CD4-positive, alpha-beta T cell treated with Interleukin-17A for 1 hour (primary cell): ENCODE measurements at regions not wholly inside any gene's neighbourhood (a gene's known extent, or its start where the extent isn't known, plus 50 kb on each side); places are given as distances from the start of the nearest gene placed in this dataset.
"Not testable (repeated sequence)": the region's sequence is repeated elsewhere in the genome, so short reads cannot be mapped to it uniquely, and the experiment has no call there.

Experiments
- DNase-seq: peaks from one replicate; pipeline ENCODE4 v3.0.0-alpha.2; 2020

DNA sequence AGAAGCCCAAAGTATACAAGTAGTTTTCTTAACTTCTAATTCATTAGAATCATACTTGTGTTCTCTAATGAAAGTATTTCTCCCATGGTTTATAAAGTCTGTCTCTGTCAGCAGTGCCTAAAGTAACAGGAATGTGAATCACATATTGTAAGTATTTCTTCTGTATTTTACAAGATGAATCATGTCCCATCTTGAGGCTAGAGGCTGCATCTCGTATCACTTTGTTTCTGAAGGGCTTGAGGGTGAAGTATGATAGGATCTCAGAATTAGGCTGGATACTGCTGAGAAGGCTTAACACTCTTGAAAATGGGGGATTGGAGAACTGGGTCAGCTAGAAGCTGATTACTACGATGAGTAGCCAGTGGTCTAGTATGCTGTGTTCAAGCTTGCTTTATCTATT is 242.2 kb upstream of the ACTBL2 start:
- no peak for DNase-seq

DNA sequence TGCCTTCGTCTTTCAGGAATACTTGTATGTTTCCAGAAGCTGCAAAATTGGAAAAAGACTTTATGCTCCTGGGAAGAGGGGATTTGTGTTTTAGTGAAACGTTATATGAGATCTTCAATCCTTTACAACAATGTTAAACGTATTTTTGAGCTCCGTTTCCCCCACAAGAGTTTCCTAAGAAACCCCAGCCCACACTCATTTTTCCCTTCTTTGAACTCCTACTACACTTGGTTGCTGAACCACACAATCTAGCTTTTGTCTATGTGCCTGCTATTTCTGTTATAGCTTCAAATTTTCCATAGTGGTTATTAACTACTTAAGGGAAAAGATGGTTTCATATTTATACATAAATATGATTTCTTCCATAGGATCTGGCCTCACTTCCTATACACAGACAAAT is 238.6 kb upstream of the ACTBL2 start:
- no peak for DNase-seq

DNA sequence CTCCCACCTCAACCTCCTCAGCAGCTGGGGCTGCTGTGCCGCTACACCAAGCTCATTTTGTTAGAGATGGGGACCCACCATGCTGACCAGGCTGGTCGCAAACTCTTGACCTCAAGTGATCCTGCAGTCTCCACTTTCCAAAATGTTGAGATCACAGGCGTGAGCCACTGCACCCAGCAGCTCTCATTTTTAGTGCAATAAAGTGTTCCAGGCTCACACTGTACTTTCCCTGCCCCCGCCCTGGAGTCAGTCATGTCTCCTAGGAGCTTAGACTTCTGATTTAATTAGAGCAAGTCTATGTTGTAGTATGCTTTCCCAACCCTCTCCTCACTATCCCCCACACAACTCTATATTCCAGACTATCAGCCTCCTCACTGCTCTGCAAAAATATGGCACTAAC is 238.0 kb upstream of the ACTBL2 start:
- no peak for DNase-seq

GRCh38 chr5:57719216-57719615 is 236.6 kb upstream of the ACTBL2 start:
- DNase-seq: no peak

DNA sequence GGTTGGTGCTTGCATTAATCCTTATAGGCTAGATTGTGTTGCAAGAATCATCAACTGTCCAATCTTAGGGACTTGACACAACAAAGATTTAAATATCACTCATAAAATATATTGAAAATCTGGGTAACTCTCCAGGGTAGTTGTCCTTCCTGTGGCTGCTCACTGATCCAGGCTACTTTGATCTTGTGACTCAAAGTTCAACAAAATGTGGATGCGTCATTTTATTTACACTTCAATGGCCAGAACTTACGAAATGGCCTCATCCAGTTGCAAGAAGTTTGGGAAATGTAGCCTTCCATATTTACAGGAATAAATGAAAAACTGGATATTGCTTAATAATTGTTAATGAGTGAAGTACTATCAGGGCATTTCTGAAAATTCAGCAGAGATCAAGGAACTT is 235.5 kb upstream of the ACTBL2 start:
- no peak for DNase-seq

DNA sequence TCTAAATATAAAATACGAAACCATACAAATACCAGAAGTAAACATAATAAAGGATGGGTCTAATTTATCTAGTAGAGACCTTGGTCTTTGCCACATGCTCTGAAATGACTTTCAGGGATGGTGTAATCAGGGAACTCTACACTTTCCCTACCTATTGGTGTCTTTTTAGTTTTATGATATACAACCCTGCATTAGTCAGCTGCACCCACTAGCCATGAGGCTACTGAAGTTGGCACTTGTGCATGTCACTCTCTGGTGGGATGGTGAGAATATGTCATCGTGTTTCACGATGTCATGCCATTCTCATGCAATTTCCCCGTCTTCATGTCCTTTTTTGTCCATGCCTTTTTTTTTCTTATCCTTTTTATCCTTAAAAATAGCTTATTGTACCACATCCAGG is 234.9 kb upstream of the ACTBL2 start:
- DNase-seq: no peak

DNA sequence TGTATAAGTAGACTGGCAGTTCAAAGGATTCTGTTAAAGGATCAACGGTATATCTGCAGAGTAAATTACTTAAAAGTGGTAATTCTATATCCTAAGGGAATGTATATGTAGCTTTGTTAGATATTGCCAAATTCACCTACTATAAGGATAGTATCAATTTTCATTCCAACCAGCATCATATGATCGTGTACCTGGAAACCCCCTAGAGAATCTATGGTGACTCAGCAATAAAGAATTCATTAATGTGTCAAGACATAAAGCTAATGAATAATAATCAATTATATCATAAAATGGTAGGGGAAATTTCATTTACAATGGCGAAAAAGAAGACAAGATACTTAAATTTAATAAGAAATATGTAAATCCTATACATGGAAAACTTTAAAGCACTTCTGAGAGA is 234.1 kb upstream of the ACTBL2 start:
- DNase-seq: no peak

GRCh38 chr5:57715296-57715695 is 232.7 kb upstream of the ACTBL2 start:
- DNase-seq: no peak

DNA sequence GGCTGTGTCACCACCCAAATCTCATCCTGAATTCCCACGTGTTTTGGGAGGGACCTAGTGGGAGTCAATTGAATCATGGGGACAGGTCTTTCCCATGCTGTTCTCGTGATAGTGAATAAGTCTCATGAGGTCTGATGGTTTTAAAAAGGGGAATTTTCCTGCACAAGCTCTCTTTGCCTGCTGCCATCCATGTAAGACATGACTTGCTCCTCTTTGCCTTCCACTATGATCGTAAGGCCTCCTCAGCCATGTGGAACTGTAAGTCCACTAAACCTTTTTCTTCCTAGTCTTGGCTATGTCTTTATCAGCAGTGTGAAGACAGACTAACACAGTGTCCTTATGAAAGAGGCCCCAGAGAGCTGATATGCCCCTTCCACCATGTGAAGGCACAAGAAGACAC is 230.9 kb upstream of the ACTBL2 start:
- not testable (repeated sequence) for DNase-seq

- DNase-seq: no peak
These were observed 229.3 kb upstream of the ACTBL2 start for GRCh38 chr5:57711946-57712345.

DNA sequence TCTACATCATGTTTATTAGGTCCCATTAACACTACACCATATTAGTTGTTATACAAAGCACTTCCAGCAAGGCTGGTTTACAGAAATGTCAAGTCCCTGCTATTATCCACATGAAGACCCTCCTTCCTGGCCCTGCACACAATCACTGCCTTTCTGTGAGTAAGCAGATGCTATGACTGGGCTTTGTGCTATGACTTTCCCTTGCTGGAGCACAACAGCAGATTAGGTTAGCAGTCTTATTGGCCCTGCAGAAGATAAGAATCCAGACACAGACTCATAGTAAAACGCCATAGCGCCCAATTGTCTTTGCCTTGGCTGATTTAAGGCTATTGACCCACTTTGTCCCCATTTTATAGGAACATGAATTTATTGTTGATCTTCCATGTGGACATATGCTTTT is 228.9 kb upstream of the ACTBL2 start:
- DNase-seq: no peak

- no peak for DNase-seq
These were observed 227.5 kb upstream of the ACTBL2 start for GRCh38 chr5:57710126-57710525.

GRCh38 chr5:57705769-57706168 is 223.2 kb upstream of the ACTBL2 start:
- no peak for DNase-seq

GRCh38 chr5:57703721-57704120 is 221.1 kb upstream of the ACTBL2 start:
- DNase-seq: no peak

DNA sequence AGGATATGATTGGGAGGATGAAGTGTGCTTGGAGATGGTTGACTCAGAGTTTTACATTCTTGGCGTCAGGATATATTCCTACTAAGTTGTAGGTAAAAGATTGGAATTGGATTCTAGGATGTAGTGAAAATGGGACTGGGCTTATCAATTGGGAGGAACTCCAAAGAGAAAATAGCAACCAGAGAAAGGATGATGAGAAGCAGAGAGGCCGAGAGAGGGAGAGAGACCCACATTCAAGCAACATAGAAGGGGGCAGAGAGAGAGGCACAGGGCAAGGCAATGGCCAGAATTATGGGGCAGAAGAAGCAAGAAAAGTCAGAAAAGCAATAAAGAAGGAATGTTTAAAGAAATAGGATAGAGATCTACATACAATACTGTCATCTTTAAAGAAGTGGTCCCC is 217.9 kb upstream of the ACTBL2 start:
- no peak for DNase-seq

GRCh38 chr5:57700072-57700471 is 217.5 kb upstream of the ACTBL2 start:
- no peak for DNase-seq

- DNase-seq: no peak
These were observed 216.2 kb upstream of the ACTBL2 start for GRCh38 chr5:57698802-57699201.

GRCh38 chr5:57698086-57698485 is 215.5 kb upstream of the ACTBL2 start:
- no peak for DNase-seq

GRCh38 chr5:57696825-57697570 is 214.4 kb upstream of the ACTBL2 start:
- no peak for DNase-seq

- no peak for DNase-seq
These were observed 213.8 kb upstream of the ACTBL2 start for GRCh38 chr5:57696389-57696769.

DNA sequence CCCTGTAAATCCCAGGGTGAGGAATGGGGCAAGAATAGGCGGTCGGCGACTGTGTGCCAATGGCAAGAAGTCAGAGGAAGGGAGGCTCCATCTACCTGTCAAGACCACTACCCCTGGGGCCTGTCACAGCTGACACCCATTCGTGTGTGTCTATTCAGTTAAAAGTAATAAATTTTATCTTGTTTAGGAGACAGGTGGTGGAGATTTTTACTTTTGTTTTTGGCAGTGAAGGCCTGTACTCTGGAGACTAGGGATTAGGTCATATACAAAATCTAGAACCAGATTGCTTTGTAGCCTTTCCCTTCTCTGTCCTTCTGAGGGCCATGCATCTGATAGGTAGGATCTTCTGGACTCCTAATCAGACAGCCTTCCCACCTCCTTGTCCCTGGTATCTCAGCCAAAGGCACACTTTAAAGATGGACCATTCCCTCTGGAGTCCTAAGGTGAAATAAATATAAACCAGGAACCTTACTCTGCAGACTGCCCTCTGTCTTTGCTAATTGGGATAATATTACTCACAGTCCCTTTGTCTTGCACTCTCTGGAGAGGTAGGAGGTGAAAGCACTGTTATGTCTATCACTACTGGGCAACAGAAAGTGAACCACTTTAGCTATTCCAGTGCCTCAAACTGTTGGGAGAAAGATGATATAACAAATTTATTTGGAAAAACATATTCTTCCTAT is 213.2 kb upstream of the ACTBL2 start:
- no peak for DNase-seq

GRCh38 chr5:57695179-57695578 is 212.6 kb upstream of the ACTBL2 start:
- DNase-seq: no peak

DNA sequence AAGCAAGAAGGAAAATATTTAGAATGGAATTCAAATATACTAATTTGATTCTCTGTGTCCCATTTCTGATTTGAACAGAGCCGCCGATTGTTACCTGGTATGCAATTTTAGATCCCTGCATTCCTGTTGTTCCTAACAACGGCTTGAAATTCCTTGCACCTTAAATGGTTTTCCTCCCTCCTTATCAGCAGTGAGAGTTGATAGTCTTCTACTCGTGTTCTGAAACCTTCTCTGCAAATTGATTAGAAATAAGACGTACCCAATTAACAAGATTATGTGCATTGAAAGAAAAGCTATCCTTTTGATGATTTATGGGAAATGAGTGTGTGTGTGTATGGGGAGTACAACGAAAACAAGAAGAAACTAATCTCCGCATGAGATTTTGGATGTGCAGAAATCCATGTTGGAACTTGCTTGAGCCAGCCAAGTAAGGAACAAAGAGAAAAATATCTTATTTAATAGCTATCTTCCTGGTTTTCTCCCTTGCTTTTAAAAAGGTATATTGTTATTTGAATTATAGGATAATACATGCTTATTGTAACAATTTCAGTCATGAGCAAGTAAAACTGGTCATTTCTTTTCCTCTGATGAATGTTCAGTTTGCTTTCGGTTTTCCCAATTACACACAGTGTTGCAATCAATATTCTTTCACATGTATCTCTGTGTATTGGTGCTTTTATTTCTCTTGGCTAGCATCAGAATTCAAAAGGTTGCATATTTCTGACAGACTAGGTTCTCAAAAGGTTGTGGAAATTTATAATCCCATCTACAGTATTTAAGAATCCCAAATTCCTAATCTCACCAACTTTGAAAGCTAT is 211.1 kb upstream of the ACTBL2 start:
- DNase-seq: no peak
